ENCODE measurements at regions not wholly inside any gene's neighbourhood (a gene's known extent, or its start where the extent isn't known, plus 50 kb on each side); places are given as distances from the start of the nearest gene placed in this dataset.

GRCh38 chr9:95385521-95385920 lies 68.0 kb upstream of the FANCC start:
- TF ChIP-seq CTCF (IDR thresholded peaks at IDR 0.05; ENCODE audit: insufficient read depth, low read depth, low read length) (no peak), EZH2 (IDR thresholded peaks at IDR 0.05; ENCODE audit: insufficient read depth, low read length) (no peak)

Data from astrocyte (in vitro differentiated cells and primary cell).